GM12891 (cell line): ENCODE measurements at regions not wholly inside any gene's neighbourhood (a gene's known extent, or its start where the extent isn't known, plus 50 kb on each side); places are given as distances from the start of the nearest gene placed in this dataset.

ENCODE experiments used
- POLR2AphosphoS5 ChIP-seq: IDR thresholded peaks from 2 replicates; pipeline ENCODE4 v1.6.1; 2011; ENCODE audit warnings: low read depth, low read length, control low read depth
- TAF1 ChIP-seq: IDR thresholded peaks from 2 replicates; pipeline ENCODE4 v1.6.1; 2011; ENCODE audit warnings: low read depth, low read length, control low read depth

DNA sequence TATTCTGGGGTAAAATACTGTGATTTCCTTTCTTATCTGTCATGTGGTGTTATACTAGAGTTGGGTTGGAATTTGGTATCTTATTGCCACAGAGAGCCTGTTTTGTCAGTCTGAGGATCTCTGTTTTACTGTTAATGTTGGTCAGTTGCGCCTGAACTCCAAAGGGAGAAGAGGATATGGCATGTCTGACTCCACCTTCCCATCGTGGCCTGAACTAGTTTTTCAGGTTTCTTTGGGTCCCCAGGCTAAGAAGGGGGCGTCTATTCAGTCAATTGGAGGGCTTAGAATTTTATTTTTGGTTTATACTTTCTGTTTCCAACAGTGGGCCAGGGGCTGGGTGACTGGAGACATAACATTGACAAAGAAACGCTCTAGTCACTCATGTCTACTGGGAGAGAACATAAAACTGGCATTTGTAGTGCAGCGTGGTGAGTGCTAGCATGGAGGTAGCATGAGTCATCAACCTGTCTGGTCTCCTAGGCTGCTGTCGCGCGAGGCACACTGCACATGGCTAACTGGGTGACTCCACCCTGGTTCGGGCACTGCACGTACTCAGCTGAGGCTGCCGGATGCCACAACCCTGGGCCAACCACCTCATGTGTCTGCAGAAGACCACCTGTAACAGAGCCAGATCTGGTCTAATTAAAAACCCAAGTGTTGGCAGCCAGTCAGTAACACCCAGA, 120.1 kb upstream of the OR9Q1 start:
- TF ChIP-seq TAF1: no peak
- no peak for TF ChIP-seq POLR2AphosphoS5
